T follicular helper cell (primary cell): ENCODE measurements at regions not wholly inside any gene's neighbourhood (a gene's known extent, or its start where the extent isn't known, plus 50 kb on each side); places are given as distances from the start of the nearest gene placed in this dataset.
"Not testable (repeated sequence)": the region's sequence is repeated elsewhere in the genome, so short reads cannot be mapped to it uniquely, and the experiment has no call there.

Source experiments
- DNase-seq: peaks from one replicate; pipeline ENCODE4 v3.0.0-alpha.2; 2020; ENCODE audit warnings: low read depth

GRCh38 chr13:38415233-38415632 lies 65.6 kb downstream of the UFM1 start:
- DNase-seq: no peak

- DNase-seq: no peak
These were observed 67.6 kb downstream of the UFM1 start for GRCh38 chr13:38417241-38417640.

- no peak for DNase-seq
These were observed 68.1 kb downstream of the UFM1 start for GRCh38 chr13:38417727-38418126.

- no peak for DNase-seq
These were observed 68.6 kb downstream of the UFM1 start for GRCh38 chr13:38418286-38418685.

GRCh38 chr13:38419312-38419873 lies 69.7 kb downstream of the UFM1 start:
- no peak for DNase-seq

GRCh38 chr13:38421590-38422560 lies 72.2 kb downstream of the UFM1 start:
- DNase-seq: no peak

- DNase-seq: no peak
These were observed 80.3 kb downstream of the UFM1 start for GRCh38 chr13:38429916-38430315.

GRCh38 chr13:38430796-38431195 lies 81.1 kb downstream of the UFM1 start:
- DNase-seq: no peak

- no peak for DNase-seq
These were observed 91.0 kb downstream of the UFM1 start for GRCh38 chr13:38440666-38441065.

- no peak for DNase-seq
These were observed 95.3 kb downstream of the UFM1 start for GRCh38 chr13:38444904-38445303.

- no peak for DNase-seq
These were observed 103.0 kb downstream of the UFM1 start for GRCh38 chr13:38452656-38453055.

GRCh38 chr13:38462605-38463004 lies 113.0 kb downstream of the UFM1 start:
- no peak for DNase-seq

- no peak for DNase-seq
These were observed 113.4 kb downstream of the UFM1 start for GRCh38 chr13:38463048-38463447.

GRCh38 chr13:38472411-38472810 lies 122.8 kb downstream of the UFM1 start:
- DNase-seq: not testable (repeated sequence)

GRCh38 chr13:38473305-38473704 lies 123.7 kb downstream of the UFM1 start:
- no peak for DNase-seq

- no peak for DNase-seq
These were observed 128.0 kb downstream of the UFM1 start for GRCh38 chr13:38477676-38478075.

- DNase-seq: no peak
These were observed 134.0 kb downstream of the UFM1 start for GRCh38 chr13:38483623-38484022.

- no peak for DNase-seq
These were observed 141.0 kb downstream of the UFM1 start for GRCh38 chr13:38490657-38491056.

- DNase-seq: no peak
These were observed 144.8 kb downstream of the UFM1 start for GRCh38 chr13:38494445-38494844.

- DNase-seq: no peak
These were observed 147.3 kb downstream of the UFM1 start for GRCh38 chr13:38496917-38497316.

- DNase-seq: no peak
These were observed 148.6 kb downstream of the UFM1 start for GRCh38 chr13:38498271-38498670.

GRCh38 chr13:38514575-38514974 lies 164.9 kb downstream of the UFM1 start:
- DNase-seq: no peak

GRCh38 chr13:38518328-38518727 lies 168.5 kb upstream of the FREM2 start:
- DNase-seq: no peak
